ENCODE measurements at regions not wholly inside any gene's neighbourhood (a gene's known extent, or its start where the extent isn't known, plus 50 kb on each side); places are given as distances from the start of the nearest gene placed in this dataset.

DNA sequence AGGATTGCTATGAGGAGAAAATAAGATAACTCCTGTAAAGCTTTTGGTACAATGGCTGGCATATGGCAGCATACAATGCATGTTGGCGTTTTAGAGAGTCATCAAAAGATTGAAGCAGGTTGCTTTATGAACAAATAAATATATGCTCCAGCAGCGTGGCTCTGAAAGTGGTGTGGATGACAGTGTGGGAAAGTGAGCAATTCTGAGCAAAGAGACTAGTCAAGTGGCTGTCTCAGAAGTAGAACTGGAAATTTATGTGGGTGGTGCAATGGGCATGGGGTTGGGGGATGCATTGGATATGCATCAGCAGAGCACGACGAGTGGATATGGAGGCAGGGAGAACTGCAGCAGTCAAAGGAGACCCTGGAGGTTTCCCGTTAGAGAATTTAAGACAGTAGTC, 66.2 kb upstream of the PHACTR2 start:
- Histone ChIP-seq H3K27me3 (no peaks in the 10 kb centered on the region), H3K4me1 (no peaks in the 10 kb centered on the region), H3K4me3 (no peak overlapping the region), H3K36me3 (no peaks in the 10 kb centered on the region), H3K9me3 (no peaks in the 10 kb centered on the region), H3K27ac (no peak overlapping the region)
- intact Hi-C loops (cut with DNase I; ENCODE audit: low total_unique reads) (no loop called here), in situ Hi-C loops (cut with MboI; ENCODE audit: low sequenced_read_pairs in 4 of 4) (no loop called here)
- TF ChIP-seq POLR2A (IDR thresholded peaks at IDR 0.05), result no peak
- TF ChIP-seq, protein P1, sequence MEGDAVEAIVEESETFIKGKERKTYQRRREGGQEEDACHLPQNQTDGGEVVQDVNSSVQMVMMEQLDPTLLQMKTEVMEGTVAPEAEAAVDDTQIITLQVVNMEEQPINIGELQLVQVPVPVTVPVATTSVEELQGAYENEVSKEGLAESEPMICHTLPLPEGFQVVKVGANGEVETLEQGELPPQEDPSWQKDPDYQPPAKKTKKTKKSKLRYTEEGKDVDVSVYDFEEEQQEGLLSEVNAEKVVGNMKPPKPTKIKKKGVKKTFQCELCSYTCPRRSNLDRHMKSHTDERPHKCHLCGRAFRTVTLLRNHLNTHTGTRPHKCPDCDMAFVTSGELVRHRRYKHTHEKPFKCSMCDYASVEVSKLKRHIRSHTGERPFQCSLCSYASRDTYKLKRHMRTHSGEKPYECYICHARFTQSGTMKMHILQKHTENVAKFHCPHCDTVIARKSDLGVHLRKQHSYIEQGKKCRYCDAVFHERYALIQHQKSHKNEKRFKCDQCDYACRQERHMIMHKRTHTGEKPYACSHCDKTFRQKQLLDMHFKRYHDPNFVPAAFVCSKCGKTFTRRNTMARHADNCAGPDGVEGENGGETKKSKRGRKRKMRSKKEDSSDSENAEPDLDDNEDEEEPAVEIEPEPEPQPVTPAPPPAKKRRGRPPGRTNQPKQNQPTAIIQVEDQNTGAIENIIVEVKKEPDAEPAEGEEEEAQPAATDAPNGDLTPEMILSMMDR (IDR thresholded peaks at IDR 0.05 in 4 of 5, conservative IDR thresholded peaks at IDR 0.05 in 1 of 5), result no peak
- ATAC-seq (no peak), DNase-seq (no peak)

DNA sequence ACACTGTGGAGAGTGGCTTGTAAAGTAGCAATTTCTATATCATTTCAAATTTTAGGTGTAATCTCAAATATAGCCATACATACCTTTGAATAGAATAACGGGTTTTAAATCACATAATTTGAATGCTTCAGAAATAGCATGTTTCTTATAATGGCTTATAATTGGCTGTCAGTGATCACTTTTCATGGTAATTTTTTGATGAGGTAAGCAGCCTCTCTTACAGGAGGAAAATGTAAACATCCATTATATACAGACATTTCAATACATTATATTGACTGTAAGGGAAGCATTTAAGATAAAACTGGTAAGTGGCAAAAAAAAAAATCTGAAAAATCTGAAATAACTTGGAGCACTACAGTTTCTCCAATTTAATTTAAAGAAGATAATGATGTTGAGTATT, 67.8 kb upstream of the PHACTR2 start:
- in situ Hi-C loops (cut with MboI; ENCODE audit: low sequenced_read_pairs in 4 of 4) (no loop called here), intact Hi-C loops (cut with DNase I; ENCODE audit: low total_unique reads) (no loop called here)
- H3K4me1 ChIP-seq, result no peaks in the 10 kb centered on the region
- no peak overlapping the region for H3K4me3 ChIP-seq
- ATAC-seq (no peak), DNase-seq (no peak)
- no peaks in the 10 kb centered on the region for H3K27me3 ChIP-seq
- H3K27ac ChIP-seq, result no peak overlapping the region
- TF ChIP-seq, protein P1 (IDR thresholded peaks at IDR 0.05 in 4 of 5, conservative IDR thresholded peaks at IDR 0.05 in 1 of 5), result no peak
- TF ChIP-seq POLR2A (IDR thresholded peaks at IDR 0.05), result no peak
- H3K36me3 ChIP-seq, result no peaks in the 10 kb centered on the region
- H3K9me3 ChIP-seq, result no peaks in the 10 kb centered on the region

DNA sequence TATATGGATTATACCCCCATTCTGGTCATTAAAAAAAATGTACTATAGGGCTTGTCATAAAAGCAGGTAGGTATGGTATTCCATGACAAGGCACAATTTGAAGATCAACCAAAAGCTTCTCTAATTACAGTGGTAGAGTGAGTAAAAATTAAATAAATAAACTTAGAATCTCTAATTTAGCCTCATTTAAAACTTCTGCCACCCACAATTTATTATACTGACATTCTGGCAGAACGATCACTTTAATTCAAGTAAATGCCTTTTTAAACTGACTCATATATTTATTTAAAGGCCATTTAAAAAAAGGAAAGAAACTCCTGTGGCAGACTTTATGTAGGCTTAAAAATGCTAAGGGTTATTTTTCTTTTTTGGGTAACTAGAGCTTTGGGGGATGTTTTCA, 68.3 kb upstream of the PHACTR2 start:
- H3K27me3 ChIP-seq, result no peaks in the 10 kb centered on the region
- H3K4me1 ChIP-seq, result no peaks in the 10 kb centered on the region
- TF ChIP-seq, protein P1 (IDR thresholded peaks at IDR 0.05 in 4 of 5, conservative IDR thresholded peaks at IDR 0.05 in 1 of 5), result no peak
- no peak for TF ChIP-seq POLR2A (IDR thresholded peaks at IDR 0.05)
- H3K36me3 ChIP-seq, result no peaks in the 10 kb centered on the region
- no peak overlapping the region for H3K4me3 ChIP-seq
- intact Hi-C loops (cut with DNase I; ENCODE audit: low total_unique reads), result no loop called here
- no peaks in the 10 kb centered on the region for H3K9me3 ChIP-seq
- no peak for DNase-seq
- ATAC-seq, result no peak
- in situ Hi-C loops (cut with MboI; ENCODE audit: low sequenced_read_pairs in 4 of 4), result no loop called here
- H3K27ac ChIP-seq, result no peak overlapping the region

DNA sequence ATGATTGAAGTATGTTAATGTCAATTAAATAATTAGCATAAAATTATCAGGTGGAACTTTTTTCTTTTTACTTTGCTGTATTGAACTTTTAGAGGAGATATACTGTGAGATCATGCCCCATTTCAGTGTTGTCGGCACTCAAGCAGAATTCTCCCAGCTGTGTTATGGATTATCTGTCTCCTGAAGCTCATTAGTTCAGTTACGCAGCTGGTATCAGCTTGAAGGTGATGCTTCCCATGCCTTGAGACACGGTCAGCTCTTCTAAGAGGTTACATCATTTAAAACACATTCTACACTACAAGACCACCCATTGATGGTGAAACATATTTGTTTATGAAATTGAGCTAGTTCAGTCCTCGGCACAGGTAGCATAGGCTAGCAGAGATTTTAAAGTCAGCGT, 68.9 kb upstream of the PHACTR2 start:
- TF ChIP-seq POLR2A (IDR thresholded peaks at IDR 0.05), result no peak
- TF ChIP-seq, protein P1 (IDR thresholded peaks at IDR 0.05 in 4 of 5, conservative IDR thresholded peaks at IDR 0.05 in 1 of 5), result no peak
- Histone ChIP-seq H3K27me3 (no peaks in the 10 kb centered on the region), H3K36me3 (no peaks in the 10 kb centered on the region), H3K4me1 (no peaks in the 10 kb centered on the region), H3K9me3 (no peaks in the 10 kb centered on the region), H3K4me3 (no peak overlapping the region), H3K27ac (no peak overlapping the region)
- DNase-seq (no peak), ATAC-seq (no peak)
- intact Hi-C loops (cut with DNase I; ENCODE audit: low total_unique reads) (no loop called here), in situ Hi-C loops (cut with MboI; ENCODE audit: low sequenced_read_pairs in 4 of 4) (no loop called here)

DNA sequence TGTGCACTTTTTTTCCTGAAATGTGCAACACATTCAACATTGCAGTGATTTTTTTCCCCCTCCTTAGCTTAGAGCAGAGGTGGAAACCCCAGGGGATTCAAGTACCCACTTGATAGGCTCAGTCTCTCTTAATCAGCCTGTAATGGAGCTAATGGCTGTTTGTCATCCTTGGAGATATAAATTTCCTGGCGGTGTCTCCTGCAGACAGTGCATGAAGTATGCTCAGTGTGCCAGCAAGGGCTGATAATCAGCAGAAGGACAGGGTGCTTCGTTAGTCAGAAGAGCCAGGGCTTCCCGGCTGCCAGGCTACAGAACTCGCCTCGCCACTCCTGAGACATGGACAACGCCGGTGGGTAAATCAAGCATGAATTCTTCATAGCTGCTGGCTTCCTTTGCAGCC, 69.8 kb upstream of the PHACTR2 start:
- ATAC-seq, result no peak

More for the DNA sequence above, 69.8 kb upstream of the PHACTR2 start:
- Histone ChIP-seq H3K4me1 (no peaks in the 10 kb centered on the region), H3K27ac (no peak overlapping the region), H3K4me3 (no peak overlapping the region), H3K36me3 (no peaks in the 10 kb centered on the region), H3K9me3 (no peaks in the 10 kb centered on the region), H3K27me3 (no peaks in the 10 kb centered on the region)
- intact Hi-C loops (cut with DNase I; ENCODE audit: low total_unique reads), result no loop called here
- in situ Hi-C loops (cut with MboI; ENCODE audit: low sequenced_read_pairs in 4 of 4), result no loop called here
- no peak for TF ChIP-seq POLR2A (IDR thresholded peaks at IDR 0.05)
- TF ChIP-seq, protein P1 (IDR thresholded peaks at IDR 0.05 in 4 of 5, conservative IDR thresholded peaks at IDR 0.05 in 1 of 5), result no peak
- no peak for DNase-seq
